GM18907 (cell line): ENCODE measurements at regions not wholly inside any gene's neighbourhood (a gene's known extent, or its start where the extent isn't known, plus 50 kb on each side); places are given as distances from the start of the nearest gene placed in this dataset.

Source experiments
- ATAC-seq: cut with Tn5 transposase; IDR thresholded peaks from one replicate; pipeline ENCODE4 v1.9.1; 2021; ENCODE audit warnings: mild to moderate bottlenecking, moderate library complexity; ENCODE audit not compliant: unreplicated experiment

DNA sequence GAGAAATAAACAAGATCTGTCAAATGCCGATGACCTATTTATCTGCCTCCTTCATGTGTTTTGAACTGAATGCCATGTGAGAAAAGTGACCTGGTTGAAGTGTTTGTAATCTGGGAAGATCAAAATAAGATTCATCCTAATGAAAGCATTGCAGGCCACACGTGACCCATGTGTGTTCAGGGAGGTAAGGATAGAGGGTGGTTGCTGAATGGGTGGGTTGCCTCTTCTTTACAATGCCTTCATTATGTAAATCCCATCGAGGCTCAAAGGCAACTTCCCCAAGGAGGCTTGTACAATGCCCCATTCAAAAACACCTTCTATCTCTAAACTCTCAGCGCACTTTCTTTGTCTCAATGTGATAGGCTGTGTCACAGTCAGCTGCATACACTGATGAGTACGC lies 273.1 kb downstream of the LRATD1 start:
- ATAC-seq = no peak

DNA sequence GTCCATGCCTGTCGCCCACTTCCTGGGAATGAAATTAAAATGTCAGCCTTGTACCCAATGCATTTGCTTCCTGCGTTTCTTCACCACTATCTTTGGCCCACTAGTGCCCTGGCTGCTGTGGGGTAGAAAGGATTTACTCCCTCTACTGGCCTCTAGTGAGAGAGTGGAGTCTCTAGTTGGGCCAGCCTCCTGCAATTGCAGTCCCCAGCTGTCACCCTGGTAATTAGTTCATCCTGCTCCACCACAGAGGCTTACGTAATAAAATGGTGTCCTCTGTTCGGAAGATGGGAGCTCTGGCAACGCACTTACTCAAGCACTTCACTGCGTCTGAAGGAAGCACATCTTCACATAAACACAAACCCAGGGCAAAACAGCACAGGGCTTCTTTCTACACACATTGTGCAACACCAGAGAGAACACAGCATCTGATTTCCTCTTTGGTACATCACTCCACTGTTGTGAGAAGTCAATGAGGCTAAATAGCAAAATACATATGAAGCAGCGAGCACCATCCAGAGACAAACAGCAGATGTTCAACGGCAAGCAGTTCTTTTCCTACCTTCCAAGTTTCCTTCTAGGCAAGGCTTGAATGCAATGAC lies 274.6 kb downstream of the LRATD1 start:
- ATAC-seq = no peak

DNA sequence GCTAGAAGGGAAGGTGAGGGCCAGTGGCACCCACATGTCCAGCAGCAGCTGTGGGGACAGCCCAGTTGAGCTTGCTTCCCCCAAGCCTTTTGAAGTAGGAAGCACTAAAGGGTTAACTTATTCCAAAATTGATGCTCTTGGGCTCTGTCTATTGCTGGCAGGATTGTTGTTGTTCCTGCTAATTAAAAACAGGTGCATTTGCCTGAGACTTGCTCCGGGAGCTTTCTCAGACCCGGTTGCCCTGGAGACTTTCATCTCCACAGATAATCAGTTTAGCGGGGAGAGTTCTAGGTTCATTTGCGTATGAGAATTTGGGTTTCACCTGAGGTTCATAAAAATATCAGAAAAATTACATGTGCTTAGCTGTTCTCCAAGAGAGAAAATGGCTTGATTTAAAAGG lies 277.3 kb downstream of the LRATD1 start:
- ATAC-seq = no peak

DNA sequence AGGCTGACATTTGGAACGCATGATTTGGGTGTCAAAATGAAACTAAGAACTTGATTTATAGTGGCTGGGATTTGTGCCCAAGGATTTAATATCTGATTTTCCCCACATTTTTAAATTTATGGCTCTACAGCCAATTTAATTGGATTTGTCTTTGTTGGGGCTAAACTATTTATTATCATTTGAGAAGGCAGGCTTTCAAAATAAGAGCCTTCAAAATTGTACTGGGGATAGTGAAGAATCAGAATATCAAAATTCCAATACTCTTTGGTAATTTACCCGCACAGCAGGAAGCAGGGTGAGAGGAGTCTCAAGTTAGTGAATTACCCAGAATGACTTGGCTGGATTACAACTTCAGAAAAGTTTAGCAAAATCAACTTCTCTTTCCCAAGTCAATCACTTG lies 278.1 kb downstream of the LRATD1 start:
- no peak for ATAC-seq

DNA sequence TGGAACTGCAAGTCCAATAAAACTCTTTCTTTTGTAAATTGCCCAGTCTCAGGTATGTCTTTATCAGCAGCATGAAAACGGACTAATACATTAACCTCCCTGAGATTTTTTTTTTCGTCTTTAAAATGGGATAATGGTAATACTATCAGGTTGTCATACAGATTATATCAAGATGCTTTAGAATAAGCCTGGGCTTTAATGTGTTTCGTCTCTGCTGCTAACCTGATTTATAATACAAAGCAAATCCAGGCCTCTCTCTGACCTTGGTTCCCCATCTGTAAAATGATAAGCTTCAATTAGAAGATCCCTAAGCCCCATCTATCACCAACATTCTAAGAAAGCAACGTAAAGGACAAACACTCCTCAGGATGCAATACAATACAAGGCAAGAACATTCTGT lies 283.5 kb downstream of the LRATD1 start:
- no peak for ATAC-seq

DNA sequence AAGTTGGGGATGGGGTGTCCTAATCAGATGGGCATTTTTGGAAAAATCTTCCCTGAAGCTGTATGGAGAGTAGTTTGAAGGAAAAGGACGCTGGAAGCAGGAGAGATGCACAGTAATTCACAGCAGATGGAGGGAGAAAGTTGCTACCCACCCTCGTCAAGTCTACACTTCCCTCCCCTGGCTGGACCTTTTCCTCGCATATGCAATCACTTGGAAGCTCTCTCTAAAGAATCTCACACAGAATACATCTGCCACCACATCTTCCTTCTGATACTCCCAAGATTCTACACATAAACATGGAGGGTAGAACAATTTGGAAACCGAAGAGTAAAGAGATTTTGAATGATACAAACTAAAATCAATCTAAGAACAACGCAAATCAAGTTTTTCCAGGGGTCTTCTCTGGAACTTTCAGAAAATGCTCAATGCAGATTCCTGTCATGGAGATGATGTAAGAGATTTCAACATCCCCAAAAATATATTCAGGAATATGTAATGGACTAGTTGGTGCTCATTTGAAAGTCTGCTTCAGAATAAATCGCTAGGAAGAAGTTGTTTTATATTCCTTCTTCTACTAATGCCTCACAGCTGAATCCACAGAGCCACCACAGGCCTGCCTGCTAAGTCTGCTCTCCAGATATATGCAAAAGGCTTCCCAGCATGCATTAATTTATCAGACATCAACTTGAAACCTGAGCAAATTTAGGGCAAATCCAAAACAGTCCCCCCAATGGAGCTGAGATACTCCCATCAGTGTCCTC lies 291.5 kb downstream of the LRATD1 start:
- no peak for ATAC-seq

DNA sequence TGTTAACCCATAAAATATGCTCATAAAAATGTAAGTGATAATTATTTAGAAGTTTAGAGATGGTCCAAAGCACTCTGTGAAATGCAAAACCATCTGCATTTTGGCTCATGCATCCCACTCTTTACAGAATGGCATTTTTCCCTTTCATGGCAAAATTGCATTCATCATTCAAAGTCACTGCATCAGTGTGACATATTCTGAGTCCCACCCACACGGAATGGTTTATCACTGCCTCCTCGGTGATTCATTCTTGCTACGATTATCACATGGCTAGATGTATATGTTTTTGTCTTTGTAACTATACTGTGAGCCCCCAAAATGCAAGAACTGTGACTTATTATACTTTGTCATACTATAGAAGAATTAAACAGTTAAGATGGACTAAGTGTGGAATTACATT lies 293.0 kb downstream of the LRATD1 start:
- no peak for ATAC-seq

DNA sequence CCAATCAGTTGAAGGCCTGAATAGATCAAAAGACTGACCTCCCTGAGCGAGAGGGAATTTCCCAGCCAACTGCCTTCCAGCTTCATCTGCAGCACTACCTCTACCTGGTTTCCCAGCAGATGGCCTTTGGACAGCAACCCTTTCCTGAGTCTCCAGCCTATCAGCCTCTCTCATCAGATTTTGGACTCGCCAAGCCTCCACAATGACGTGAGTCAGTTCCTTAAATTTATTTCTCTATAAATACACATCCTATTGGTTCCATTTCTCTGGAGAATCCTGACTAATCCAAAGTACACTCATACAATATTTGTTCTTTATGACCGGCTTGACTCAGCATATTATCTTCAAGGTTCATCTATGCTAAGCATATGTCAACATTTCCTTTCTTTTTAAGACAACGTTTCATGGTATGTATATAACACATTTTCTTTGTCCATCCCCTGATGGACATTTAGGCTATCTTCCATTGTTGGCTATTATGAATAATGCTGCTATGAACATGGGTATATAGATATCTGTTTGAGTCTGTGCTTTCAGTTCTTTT lies 294.6 kb downstream of the LRATD1 start:
- no peak for ATAC-seq

DNA sequence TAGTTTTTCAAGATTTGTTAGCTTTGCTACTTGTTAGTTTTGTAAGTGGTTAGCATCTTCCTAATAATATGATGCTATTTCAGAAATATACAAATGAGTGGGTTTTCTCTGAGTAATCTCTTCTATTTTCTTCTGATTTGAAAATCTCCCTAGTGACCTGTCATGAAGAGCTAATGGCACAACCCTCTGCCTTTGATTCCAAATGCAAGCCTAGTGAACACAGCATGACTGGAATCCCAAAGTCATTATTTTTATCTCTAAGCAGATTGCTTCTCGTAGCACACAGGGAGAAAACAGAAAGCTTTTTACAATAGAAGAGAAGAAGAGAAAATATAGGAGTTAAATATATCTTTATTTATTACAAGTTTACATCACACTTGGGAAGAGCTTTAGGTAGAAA lies 295.5 kb downstream of the LRATD1 start:
- ATAC-seq = no peak

DNA sequence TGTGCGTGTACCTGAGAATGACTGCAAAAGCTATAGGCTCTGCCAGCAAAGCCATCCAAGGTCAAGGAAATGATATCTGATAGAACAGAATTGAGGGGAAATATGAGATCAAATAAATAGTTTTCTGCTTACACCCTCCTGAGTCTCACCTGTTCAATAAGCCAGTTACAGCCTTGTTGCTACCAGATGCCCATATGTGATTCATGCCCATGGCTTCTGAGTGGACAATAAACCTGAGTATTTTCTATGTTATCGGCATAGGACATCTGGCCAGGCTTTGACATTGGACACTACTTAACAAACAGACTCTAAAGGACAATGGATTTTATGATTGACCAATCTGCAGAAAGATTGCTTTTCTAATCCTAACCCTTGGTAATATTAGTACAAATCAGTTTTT lies 297.9 kb downstream of the LRATD1 start:
- no peak for ATAC-seq

DNA sequence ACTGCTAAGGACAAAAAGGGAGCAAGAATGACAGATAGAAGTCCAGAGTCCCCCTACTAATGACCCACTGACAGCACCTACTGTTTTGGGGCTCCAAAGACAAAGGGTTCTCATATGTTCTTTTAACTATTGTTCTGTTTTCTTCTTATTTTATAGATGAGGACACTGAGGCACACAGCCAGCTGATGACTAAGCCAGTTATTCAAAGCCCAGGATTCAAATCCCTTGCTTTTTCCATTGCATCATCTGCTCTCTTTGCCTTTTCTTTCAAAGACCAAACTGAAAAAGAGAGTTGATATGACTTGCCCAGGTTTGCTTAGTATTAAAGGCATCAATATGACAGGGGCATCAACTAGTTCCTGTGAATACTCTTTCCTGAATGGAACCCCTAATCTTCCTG lies 299.8 kb downstream of the LRATD1 start:
- no peak for ATAC-seq

DNA sequence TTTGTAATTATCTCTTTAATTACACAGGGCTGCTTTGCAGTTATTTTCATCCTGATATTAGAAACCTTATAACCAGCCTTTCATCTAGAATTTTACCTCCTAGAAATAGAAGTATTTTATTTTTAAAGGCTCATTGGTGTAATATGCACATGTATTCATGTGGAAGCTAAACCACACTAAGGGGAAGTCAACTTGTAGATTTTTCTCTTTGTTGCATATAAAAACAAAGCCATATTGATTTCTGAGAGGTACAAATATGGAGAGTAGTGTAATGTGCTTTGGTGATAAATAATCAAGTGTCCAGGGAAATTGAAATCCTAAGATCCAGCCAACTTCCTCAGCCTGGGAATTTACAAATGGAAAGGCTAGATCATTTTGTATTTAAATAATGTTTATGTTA lies 301.2 kb downstream of the LRATD1 start:
- ATAC-seq = no peak

DNA sequence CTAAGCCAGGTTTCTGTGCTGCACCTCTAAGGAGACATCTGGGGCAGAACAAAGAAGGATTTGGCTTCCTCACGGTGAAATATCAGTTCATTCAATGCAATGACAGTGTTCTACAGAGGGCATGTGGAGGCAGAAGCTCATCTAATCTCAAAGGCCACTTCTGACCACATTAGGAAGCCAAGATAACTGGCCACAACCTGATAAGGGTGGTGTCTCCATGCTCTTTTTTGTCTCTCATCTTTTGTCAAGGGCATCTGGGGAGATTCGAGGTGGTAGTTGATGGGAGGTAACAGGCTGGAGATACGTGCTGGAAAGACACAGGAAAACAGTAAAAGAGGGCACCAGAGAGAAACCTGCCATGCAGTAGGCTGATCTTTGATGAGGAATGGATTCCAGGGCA lies 303.9 kb downstream of the LRATD1 start:
- no peak for ATAC-seq

DNA sequence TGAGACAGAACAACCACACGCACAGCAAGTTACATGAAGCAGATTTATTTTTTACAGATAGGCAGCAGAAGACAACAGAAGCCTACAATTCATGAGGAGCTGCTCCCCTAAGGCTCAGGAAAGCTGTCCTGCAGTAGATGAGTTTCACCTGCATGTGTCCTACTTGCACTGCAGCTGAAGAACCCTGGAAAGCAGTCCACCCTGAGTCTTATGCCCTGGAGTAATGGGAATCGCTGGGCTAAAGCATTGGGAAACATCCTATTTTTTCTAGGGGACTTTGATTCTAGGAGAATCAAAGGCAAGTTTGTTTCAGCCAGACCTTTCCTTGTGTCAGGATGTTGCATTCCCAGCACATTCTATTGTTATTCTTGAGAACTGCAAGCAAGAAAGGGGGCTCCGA lies 304.8 kb downstream of the LRATD1 start:
- ATAC-seq = no peak

DNA sequence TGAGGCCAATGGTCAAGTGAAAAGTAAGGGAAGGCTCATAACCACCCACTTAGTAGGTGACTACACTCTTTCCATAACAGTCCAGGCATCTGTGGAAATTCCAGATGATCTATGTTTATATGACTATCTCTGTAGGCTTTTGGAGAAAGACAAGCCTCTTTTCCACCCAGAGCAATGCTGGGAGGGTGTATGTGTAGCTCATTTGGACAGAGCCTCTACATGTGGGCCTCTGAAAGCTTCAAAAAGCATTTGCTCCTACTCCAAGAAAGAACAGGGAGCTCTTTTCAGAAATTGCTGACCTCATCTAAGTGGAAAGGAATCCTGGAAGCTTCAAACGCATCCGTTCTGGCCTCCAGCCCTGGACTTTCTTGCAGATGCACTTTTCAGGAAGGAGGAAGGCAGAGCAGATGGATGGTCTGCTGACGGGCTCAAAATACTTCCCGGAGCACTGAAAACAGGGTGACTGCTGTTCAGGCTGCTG lies 308.7 kb downstream of the LRATD1 start:
- ATAC-seq = no peak

DNA sequence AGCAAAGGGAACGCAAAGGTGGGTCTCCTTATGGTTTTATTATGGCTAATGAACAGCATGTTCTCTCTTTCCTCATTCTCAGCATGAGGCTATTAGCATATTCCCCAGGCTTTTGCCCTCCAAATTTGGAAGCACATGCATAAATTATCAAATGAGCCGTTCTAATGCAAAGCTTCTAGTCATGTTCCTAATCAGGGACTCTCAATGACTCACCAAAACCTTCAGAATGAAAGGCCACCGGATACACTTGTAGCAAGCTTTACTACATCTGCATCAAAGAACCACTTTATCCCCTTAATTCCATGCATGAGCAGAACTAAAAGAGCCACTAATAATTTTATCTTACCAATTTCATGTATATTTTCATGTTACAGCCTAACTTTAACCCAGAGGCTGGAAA lies 310.5 kb downstream of the LRATD1 start:
- ATAC-seq = no peak

DNA sequence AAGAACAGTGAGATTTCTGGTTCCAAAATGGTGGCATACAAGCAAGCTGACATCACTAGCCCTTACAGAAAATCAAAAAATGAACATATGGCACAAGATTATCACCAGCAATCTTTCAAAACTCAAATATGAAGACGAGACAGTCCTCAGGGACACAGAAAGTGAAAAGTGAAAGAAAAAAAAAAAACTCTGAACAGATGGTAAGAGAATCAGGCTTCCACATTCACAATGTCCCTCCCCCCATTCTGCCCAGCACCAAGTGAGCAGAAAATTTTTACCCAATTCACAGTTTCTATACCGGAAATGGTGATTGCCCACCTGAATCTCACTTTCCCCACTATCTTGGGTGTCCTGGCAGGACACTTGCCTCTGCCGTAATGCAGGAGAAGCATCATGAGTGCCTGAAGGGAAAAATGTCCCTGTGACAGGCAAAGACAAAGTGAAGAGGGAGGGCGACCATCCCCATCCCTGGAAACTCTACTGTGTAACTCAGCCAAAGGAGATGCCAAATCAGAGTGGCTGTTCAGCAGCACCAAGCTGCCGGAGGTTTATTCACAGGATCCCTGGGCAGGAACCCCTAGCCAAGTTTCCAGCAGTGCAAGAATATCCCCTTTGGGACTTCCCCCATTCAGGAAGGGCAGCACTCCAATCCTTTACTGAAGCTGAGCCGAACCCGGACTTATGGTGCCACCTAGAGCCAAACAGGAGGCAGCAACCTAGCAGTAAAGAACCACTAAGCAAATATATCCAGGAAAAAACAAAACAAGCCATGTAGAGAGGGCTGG lies 312.2 kb downstream of the LRATD1 start:
- ATAC-seq = peak; percentile 85

DNA sequence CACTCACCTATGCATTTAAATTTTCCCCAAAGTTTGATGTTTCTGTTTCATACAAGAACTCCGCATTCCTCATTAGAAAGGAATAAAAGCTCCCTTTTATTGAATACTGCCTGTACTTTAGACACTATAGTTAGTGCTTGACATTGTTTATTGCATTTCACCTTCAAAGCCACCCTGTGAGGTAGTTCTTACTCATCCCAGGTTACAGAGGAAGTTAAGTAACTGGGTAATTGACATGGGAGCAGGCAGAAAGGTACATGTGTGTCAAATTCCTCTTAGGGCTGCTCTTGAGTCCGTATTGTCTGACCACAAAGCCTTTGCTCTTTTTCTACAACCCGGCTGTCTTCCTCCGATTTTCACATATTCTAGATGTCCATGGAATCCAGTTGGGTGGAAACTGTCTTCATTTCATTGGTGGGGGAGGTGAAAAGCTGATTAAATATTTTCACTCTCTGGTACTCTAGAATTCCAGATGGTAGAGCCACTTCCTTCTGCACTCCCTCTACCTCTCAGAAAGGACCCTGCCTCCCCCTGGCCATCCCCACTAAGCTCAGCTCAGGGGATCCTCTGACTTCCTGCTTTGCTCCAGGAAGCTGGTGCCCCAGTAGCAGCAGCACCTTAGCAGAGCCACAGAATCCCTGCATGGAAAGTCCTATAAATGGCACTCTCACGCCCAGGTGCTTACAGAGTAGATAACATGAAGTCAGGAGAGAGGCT lies 319.2 kb downstream of the LRATD1 start:
- ATAC-seq = no peak

DNA sequence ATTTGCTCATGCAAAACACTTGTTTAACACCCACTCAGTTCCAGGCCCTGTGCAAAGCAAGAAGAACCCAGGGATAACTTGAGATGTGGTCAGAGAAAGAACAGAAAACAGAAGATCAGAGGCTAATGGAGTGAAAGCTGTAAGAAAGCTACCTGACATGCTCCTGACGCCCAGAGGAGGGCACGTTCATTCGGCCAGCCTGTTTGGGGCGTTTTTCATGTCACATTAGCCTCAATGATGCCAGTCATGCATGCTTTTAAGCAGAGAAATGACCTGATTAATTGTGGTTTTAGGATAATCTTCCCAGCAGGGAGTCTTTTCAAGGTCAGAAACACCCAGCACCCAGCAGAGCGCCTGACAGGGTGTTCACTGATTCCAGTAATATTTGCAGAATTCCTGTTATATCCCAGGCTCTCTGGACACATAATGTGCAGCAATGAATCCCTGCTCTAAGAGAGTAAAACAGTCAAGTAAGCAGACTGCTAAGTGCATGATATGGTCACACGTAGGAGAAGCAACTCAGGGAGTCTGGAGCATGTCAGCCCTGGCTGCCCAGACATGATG lies 320.0 kb downstream of the LRATD1 start:
- ATAC-seq = no peak

DNA sequence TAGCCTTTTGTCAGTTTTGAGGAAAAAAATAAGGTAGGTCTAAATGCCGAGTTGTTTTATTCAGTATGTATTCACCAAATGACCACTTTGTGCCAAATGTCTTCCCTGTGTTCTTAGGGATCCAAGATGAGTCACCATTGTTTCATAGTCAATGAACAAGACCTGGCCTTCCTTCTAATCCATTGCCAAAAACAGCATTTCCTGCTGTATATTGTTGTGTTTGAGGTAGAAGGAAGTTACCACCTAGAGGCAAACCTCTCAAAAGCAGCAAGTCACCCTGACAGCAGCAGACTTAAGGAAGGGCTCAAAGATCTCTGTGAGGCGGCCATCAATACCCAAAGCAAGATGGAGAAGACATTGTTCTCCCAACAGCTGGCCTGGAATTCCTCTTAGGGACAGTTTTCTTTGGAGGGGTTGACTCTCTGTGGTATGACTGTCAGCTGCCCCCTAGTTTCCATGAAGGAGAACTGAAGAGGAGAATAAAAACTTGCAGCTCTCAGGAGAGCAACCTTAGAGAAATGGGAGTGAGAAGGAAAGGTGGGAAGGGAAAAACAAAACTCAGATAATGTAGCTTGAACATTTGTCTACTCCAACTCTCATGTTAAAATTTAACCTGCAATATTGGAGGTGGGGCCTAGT lies 328.3 kb downstream of the LRATD1 start:
- ATAC-seq = no peak
